ENCODE measurements at regions not wholly inside any gene's neighbourhood (a gene's known extent, or its start where the extent isn't known, plus 50 kb on each side); places are given as distances from the start of the nearest gene placed in this dataset.
"Not testable (repeated sequence)": the region's sequence is repeated elsewhere in the genome, so short reads cannot be mapped to it uniquely, and the experiment has no call there.

- no peak for DNase-seq (ENCODE audit: low read depth, low spot score)
- TF ChIP-seq CTCF (IDR thresholded peaks at IDR 0.05; ENCODE audit: low read depth, low read length) = no peak
- H3K4me3 ChIP-seq (ENCODE audit: low read depth, low read length) = no peak overlapping the region
- in situ Hi-C loops (cut with HindIII; ENCODE audit: low sequenced_read_pairs) = no loop called here
Observed at GRCh38 chr10:30133198-30133597, 73.8 kb upstream of the JCAD start.

- in situ Hi-C loops (cut with HindIII; ENCODE audit: low sequenced_read_pairs); H3K4me3 ChIP-seq (ENCODE audit: low read depth, low read length): not testable (repeated sequence)
Observed at GRCh38 chr10:30131369-30131768, 72.0 kb upstream of the JCAD start.

GRCh38 chr10:30129326-30129725, 69.9 kb upstream of the JCAD start:
- in situ Hi-C loops (cut with HindIII; ENCODE audit: low sequenced_read_pairs); DNase-seq (ENCODE audit: low read depth, low spot score); H3K4me3 ChIP-seq (ENCODE audit: low read depth, low read length): not testable (repeated sequence)

More at GRCh38 chr10:30131369-30131768, 72.0 kb upstream of the JCAD start:
- not testable (repeated sequence) for DNase-seq (ENCODE audit: low read depth, low spot score)

- no peak overlapping the region for H3K4me3 ChIP-seq (ENCODE audit: low read depth, low read length)
- TF ChIP-seq CTCF (IDR thresholded peaks at IDR 0.05; ENCODE audit: low read depth, low read length) = no peak
- DNase-seq (ENCODE audit: low read depth, low spot score) = no peak
- in situ Hi-C loops (cut with HindIII; ENCODE audit: low sequenced_read_pairs) = no loop called here
Observed at GRCh38 chr10:30127120-30127541, 67.7 kb upstream of the JCAD start.

GRCh38 chr10:30125496-30125895, 66.1 kb upstream of the JCAD start:
- DNase-seq (ENCODE audit: low read depth, low spot score) = no peak
- no peak for TF ChIP-seq CTCF (IDR thresholded peaks at IDR 0.05; ENCODE audit: low read depth, low read length)
- no peak overlapping the region for H3K4me3 ChIP-seq (ENCODE audit: low read depth, low read length)
- in situ Hi-C loops (cut with HindIII; ENCODE audit: low sequenced_read_pairs) = no loop called here

- H3K4me3 ChIP-seq (ENCODE audit: low read depth, low read length) = no peak overlapping the region
- in situ Hi-C loops (cut with HindIII; ENCODE audit: low sequenced_read_pairs) = no loop called here
- TF ChIP-seq CTCF (IDR thresholded peaks at IDR 0.05; ENCODE audit: low read depth, low read length) = no peak
- DNase-seq (ENCODE audit: low read depth, low spot score) = no peak
Observed at GRCh38 chr10:30124704-30125103, 65.3 kb upstream of the JCAD start.

GRCh38 chr10:30121401-30121800, 62.0 kb upstream of the JCAD start:
- DNase-seq (ENCODE audit: low read depth, low spot score) = no peak
- no peak overlapping the region for H3K4me3 ChIP-seq (ENCODE audit: low read depth, low read length)
- in situ Hi-C loops (cut with HindIII; ENCODE audit: low sequenced_read_pairs) = no loop called here
- no peak for TF ChIP-seq CTCF (IDR thresholded peaks at IDR 0.05; ENCODE audit: low read depth, low read length)

- no peak for TF ChIP-seq CTCF (IDR thresholded peaks at IDR 0.05; ENCODE audit: low read depth, low read length)
Observed at GRCh38 chr10:30118590-30118989, 59.2 kb upstream of the JCAD start.

More at GRCh38 chr10:30118590-30118989, 59.2 kb upstream of the JCAD start:
- DNase-seq (ENCODE audit: low read depth, low spot score) = no peak
- H3K4me3 ChIP-seq (ENCODE audit: low read depth, low read length) = no peak overlapping the region
- in situ Hi-C loops (cut with HindIII; ENCODE audit: low sequenced_read_pairs) = no loop called here
